ENCODE measurements at regions not wholly inside any gene's neighbourhood (a gene's known extent, or its start where the extent isn't known, plus 50 kb on each side); places are given as distances from the start of the nearest gene placed in this dataset.

DNA sequence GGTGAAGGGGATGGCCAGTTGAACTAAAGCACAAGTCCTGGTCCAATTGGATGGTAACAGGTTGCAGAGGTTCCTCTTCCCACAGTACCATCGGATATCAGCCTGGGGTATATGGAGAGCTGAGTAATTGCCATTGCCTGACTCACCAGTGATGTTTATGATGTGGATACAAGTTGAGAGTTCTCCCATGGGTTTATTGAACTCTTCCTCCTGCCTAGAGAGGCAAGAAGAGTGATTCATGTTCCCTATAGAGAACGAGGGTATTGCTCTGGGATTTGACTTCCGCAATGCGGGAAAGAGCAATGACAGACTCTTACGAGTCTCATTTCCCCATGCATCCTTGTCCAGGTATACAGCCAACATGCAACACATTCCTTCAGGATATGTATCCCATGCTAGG is 111.3 kb upstream of the PCDH9 start:
- Histone ChIP-seq H3K4me1 (ENCODE audit: control insufficient read depth, extremely low read depth, insufficient read depth, low read length) (no peaks in the 10 kb centered on the region), H4K20me1 (ENCODE audit: control insufficient read depth, extremely low read depth, insufficient read depth, low read length) (no peaks in the 10 kb centered on the region), H3K27me3 (ENCODE audit: control insufficient read depth, extremely low read depth, insufficient read depth, low read length) (no peaks in the 10 kb centered on the region), H3K4me3 (ENCODE audit: control insufficient read depth in 2 of 3, extremely low read depth in 1 of 3, insufficient read depth in 2 of 3, low read depth in 1 of 3, low read length in 3 of 3) (no peak overlapping the region), H3K27ac (ENCODE audit: control insufficient read depth, insufficient read depth, low read length) (no peak overlapping the region), H3K9ac (ENCODE audit: control insufficient read depth, extremely low read depth, insufficient read depth, low read length) (no peak overlapping the region), H3K36me3 (ENCODE audit: control insufficient read depth in 2 of 2, extremely low read depth in 1 of 2, insufficient read depth in 2 of 2, low read length in 2 of 2) (no peaks in the 10 kb centered on the region), H3K4me2 (ENCODE audit: control insufficient read depth, extremely low read depth, insufficient read depth, low read depth, low read length) (no peak overlapping the region), H2AFZ (ENCODE audit: control insufficient read depth, low read length) (no peak overlapping the region), H3K9me1 (ENCODE audit: control insufficient read depth, extremely low read depth, insufficient read depth, low read length) (no peaks in the 10 kb centered on the region), H3K9me3 (ENCODE audit: control insufficient read depth, low read depth, low read length) (no peaks in the 10 kb centered on the region), H3K79me2 (ENCODE audit: control insufficient read depth, insufficient read depth, low read length) (no peaks in the 10 kb centered on the region)
- FAIRE-seq (no peak), DNase-seq (ENCODE audit: low read depth, low spot score) (no peak)
- dilution Hi-C loops (cut with MboI; ENCODE audit: extremely low pct_ligation_motif_present, low sequenced_read_pairs): no loop called here
- TF ChIP-seq, protein P1, sequence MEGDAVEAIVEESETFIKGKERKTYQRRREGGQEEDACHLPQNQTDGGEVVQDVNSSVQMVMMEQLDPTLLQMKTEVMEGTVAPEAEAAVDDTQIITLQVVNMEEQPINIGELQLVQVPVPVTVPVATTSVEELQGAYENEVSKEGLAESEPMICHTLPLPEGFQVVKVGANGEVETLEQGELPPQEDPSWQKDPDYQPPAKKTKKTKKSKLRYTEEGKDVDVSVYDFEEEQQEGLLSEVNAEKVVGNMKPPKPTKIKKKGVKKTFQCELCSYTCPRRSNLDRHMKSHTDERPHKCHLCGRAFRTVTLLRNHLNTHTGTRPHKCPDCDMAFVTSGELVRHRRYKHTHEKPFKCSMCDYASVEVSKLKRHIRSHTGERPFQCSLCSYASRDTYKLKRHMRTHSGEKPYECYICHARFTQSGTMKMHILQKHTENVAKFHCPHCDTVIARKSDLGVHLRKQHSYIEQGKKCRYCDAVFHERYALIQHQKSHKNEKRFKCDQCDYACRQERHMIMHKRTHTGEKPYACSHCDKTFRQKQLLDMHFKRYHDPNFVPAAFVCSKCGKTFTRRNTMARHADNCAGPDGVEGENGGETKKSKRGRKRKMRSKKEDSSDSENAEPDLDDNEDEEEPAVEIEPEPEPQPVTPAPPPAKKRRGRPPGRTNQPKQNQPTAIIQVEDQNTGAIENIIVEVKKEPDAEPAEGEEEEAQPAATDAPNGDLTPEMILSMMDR (optimal IDR thresholded peaks at IDR 0.05 in 1 of 3, IDR thresholded peaks at IDR 0.05 in 1 of 3, conservative IDR thresholded peaks at IDR 0.05 in 1 of 3; ENCODE audit: extremely low read depth in 1 of 3, insufficient read depth in 2 of 3, low read length in 3 of 3): no peak
- TF ChIP-seq EZH2 (IDR thresholded peaks at IDR 0.05; ENCODE audit: low read length): no peak

- dilution Hi-C loops (cut with MboI; ENCODE audit: extremely low pct_ligation_motif_present, low sequenced_read_pairs): no loop called here
- H4K20me1 ChIP-seq (ENCODE audit: control insufficient read depth, extremely low read depth, insufficient read depth, low read length): no peaks in the 10 kb centered on the region
- H3K27ac ChIP-seq (ENCODE audit: control insufficient read depth, insufficient read depth, low read length): no peak overlapping the region
- FAIRE-seq: no peak
- no peak for TF ChIP-seq EZH2 (IDR thresholded peaks at IDR 0.05; ENCODE audit: low read length)
- TF ChIP-seq, protein P1 (optimal IDR thresholded peaks at IDR 0.05 in 1 of 3, IDR thresholded peaks at IDR 0.05 in 1 of 3, conservative IDR thresholded peaks at IDR 0.05 in 1 of 3; ENCODE audit: extremely low read depth in 1 of 3, insufficient read depth in 2 of 3, low read length in 3 of 3): no peak
- no peaks in the 10 kb centered on the region for H3K4me1 ChIP-seq (ENCODE audit: control insufficient read depth, extremely low read depth, insufficient read depth, low read length)
- H3K9ac ChIP-seq (ENCODE audit: control insufficient read depth, extremely low read depth, insufficient read depth, low read length): no peak overlapping the region
- H3K36me3 ChIP-seq (ENCODE audit: control insufficient read depth in 2 of 2, extremely low read depth in 1 of 2, insufficient read depth in 2 of 2, low read length in 2 of 2): no peaks in the 10 kb centered on the region
- no peak for DNase-seq (ENCODE audit: low read depth, low spot score)
- no peak overlapping the region for H3K4me3 ChIP-seq (ENCODE audit: control insufficient read depth in 2 of 3, extremely low read depth in 1 of 3, insufficient read depth in 2 of 3, low read depth in 1 of 3, low read length in 3 of 3)
- H3K9me1 ChIP-seq (ENCODE audit: control insufficient read depth, extremely low read depth, insufficient read depth, low read length): no peaks in the 10 kb centered on the region
- H3K9me3 ChIP-seq (ENCODE audit: control insufficient read depth, low read depth, low read length): no peaks in the 10 kb centered on the region
- H2AFZ ChIP-seq (ENCODE audit: control insufficient read depth, low read length): no peak overlapping the region
- H3K4me2 ChIP-seq (ENCODE audit: control insufficient read depth, extremely low read depth, insufficient read depth, low read depth, low read length): no peak overlapping the region
- H3K27me3 ChIP-seq (ENCODE audit: control insufficient read depth, extremely low read depth, insufficient read depth, low read length): no peaks in the 10 kb centered on the region
- H3K79me2 ChIP-seq (ENCODE audit: control insufficient read depth, insufficient read depth, low read length): no peaks in the 10 kb centered on the region
Measured at GRCh38 chr13:67330149-67330548, 100.0 kb upstream of the PCDH9 start.

Data from keratinocyte (primary cell).